ENCODE measurements at regions not wholly inside any gene's neighbourhood (a gene's known extent, or its start where the extent isn't known, plus 50 kb on each side); places are given as distances from the start of the nearest gene placed in this dataset.

- Histone ChIP-seq H3K27ac (no peak overlapping the region), H3K9me3 (no peaks in the 10 kb centered on the region), H3K36me3 (no peaks in the 10 kb centered on the region), H3K4me1 (no peaks in the 10 kb centered on the region), H3K27me3 (no peaks in the 10 kb centered on the region), H3K4me3 (no peak overlapping the region)
- intact Hi-C loops (cut with DNase I; ENCODE audit: low total_unique reads) = no loop called here
- no peak for TF ChIP-seq CTCF (IDR thresholded peaks at IDR 0.05)
- DNase-seq = no peak
Observed at GRCh38 chr6:16953905-16954304, 147.9 kb upstream of the STMND1 start.

- DNase-seq = no peak
- Histone ChIP-seq H3K4me1 (no peaks in the 10 kb centered on the region), H3K27ac (no peak overlapping the region), H3K36me3 (no peaks in the 10 kb centered on the region), H3K4me3 (no peak overlapping the region), H3K9me3 (no peaks in the 10 kb centered on the region), H3K27me3 (no peaks in the 10 kb centered on the region)
- intact Hi-C loops (cut with DNase I; ENCODE audit: low total_unique reads) = no loop called here
- TF ChIP-seq CTCF (IDR thresholded peaks at IDR 0.05) = no peak
Observed at GRCh38 chr6:16953446-16953845, 148.4 kb upstream of the STMND1 start.

GRCh38 chr6:16950825-16951495 lies 150.9 kb upstream of the STMND1 start:
- H3K9me3 ChIP-seq = no peaks in the 10 kb centered on the region
- no peak overlapping the region for H3K27ac ChIP-seq
- no peaks in the 10 kb centered on the region for H3K36me3 ChIP-seq
- H3K4me1 ChIP-seq = peaks cover 0 to 16% (median 6%) of the 10 kb centered on the region in 4 donors
- intact Hi-C loops (cut with DNase I; ENCODE audit: low total_unique reads) = no loop called here
- H3K27me3 ChIP-seq = no peaks in the 10 kb centered on the region
- no peak for TF ChIP-seq CTCF (IDR thresholded peaks at IDR 0.05)
- DNase-seq = no peak
- H3K4me3 ChIP-seq = no peak overlapping the region

GRCh38 chr6:16950302-16950701 lies 151.5 kb upstream of the STMND1 start:
- intact Hi-C loops (cut with DNase I; ENCODE audit: low total_unique reads) = no loop called here
- DNase-seq = no peak

DNA sequence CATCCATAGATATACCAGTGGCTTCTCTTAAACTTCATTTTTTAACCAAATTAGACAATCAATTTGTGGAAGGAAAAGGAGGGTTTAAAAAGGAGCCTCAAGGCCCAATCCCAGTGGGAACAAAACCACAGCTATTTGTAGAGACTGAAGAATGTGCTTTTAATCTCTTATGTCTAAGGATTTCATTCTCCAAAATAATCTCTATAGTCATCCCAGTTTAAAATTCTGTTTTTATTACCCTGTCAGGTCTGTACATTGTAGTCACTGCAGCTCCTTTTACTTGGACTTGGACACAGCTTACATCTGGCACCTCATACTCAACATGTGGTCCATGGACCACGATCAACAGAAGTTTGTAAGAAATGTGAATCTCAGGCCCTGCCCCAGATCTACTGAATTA lies 152.1 kb upstream of the STMND1 start:
- intact Hi-C loops (cut with DNase I; ENCODE audit: low total_unique reads) = no loop called here
- Histone ChIP-seq H3K36me3 (no peaks in the 10 kb centered on the region), H3K27ac (no peak overlapping the region), H3K9me3 (no peaks in the 10 kb centered on the region), H3K27me3 (no peaks in the 10 kb centered on the region), H3K4me1 (peaks cover 0 to 16% (median 6%) of the 10 kb centered on the region in 4 donors), H3K4me3 (no peak overlapping the region)
- TF ChIP-seq CTCF (IDR thresholded peaks at IDR 0.05) = no peak
- no peak for DNase-seq

More at GRCh38 chr6:16950302-16950701, 151.5 kb upstream of the STMND1 start:
- no peak for TF ChIP-seq CTCF (IDR thresholded peaks at IDR 0.05)
- Histone ChIP-seq H3K27ac (no peak overlapping the region), H3K36me3 (no peaks in the 10 kb centered on the region), H3K4me1 (peaks cover 0 to 16% (median 6%) of the 10 kb centered on the region in 4 donors), H3K4me3 (no peak overlapping the region), H3K9me3 (no peaks in the 10 kb centered on the region), H3K27me3 (no peaks in the 10 kb centered on the region)

DNA sequence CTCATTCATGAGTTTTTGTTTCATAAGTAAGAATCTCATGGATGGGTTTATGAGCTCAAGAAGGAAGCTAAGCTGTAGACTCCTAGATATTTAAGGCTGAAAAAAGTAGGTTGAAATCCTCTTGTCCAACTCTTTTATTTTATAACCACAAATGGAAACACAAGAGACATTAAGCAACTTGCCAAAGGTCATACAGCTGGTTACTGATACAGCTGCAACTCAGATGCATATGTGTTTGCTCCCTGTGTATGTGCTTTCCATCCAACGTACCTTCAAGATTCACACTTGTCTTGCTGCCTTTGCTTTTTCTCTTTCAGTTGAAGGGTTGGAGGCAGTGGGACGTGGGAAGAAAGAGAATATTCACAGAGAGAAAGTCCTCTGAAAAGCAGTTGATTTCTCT lies 153.5 kb upstream of the STMND1 start:
- no peak overlapping the region for H3K27ac ChIP-seq
- DNase-seq = no peak
- H3K4me1 ChIP-seq = peaks cover 0 to 16% (median 6%) of the 10 kb centered on the region in 4 donors
- intact Hi-C loops (cut with DNase I; ENCODE audit: low total_unique reads) = no loop called here
- H3K4me3 ChIP-seq = no peak overlapping the region
- no peaks in the 10 kb centered on the region for H3K27me3 ChIP-seq
- TF ChIP-seq CTCF (IDR thresholded peaks at IDR 0.05) = no peak
- H3K36me3 ChIP-seq = no peaks in the 10 kb centered on the region
- no peaks in the 10 kb centered on the region for H3K9me3 ChIP-seq
